Rectal smooth muscle tissue (tissue), 1 donor: ENCODE measurements at regions not wholly inside any gene's neighbourhood (a gene's known extent, or its start where the extent isn't known, plus 50 kb on each side); places are given as distances from the start of the nearest gene placed in this dataset.

Experiments used
- H3K27ac ChIP-seq: one replicate; pipeline ENCODE4 v1.7.0; 2013; ENCODE audit warnings: low read depth, low read length, inconsistent platforms
- H3K27me3 ChIP-seq: one replicate; pipeline ENCODE4 v1.7.0; 2013; ENCODE audit warnings: low read length; ENCODE audit not compliant: control insufficient read depth, insufficient read depth
- H3K36me3 ChIP-seq: one replicate; pipeline ENCODE4 v1.7.0; 2013; ENCODE audit warnings: low read length; ENCODE audit not compliant: control insufficient read depth, insufficient read depth
- H3K4me1 ChIP-seq: one replicate; pipeline ENCODE4 v1.7.0; 2013; ENCODE audit warnings: low read length; ENCODE audit not compliant: control insufficient read depth, insufficient read depth
- H3K4me3 ChIP-seq: one replicate; pipeline ENCODE4 v1.7.0; 2013; ENCODE audit warnings: low read length
- H3K9ac ChIP-seq: one replicate; pipeline ENCODE4 v1.7.0; 2013; ENCODE audit warnings: low read length

GRCh38 chr14:97416550-97416949, 619.4 kb downstream of the VRK1 start:
- H3K4me1 ChIP-seq: no peaks in the 10 kb centered on the region
- H3K9ac ChIP-seq: no peak overlapping the region
- peaks cover 9% of the 10 kb centered on the region for H3K27me3 ChIP-seq
- no peaks in the 10 kb centered on the region for H3K36me3 ChIP-seq
- no peak overlapping the region for H3K27ac ChIP-seq
- H3K4me3 ChIP-seq: no peak overlapping the region

GRCh38 chr14:97417331-97417730, 620.1 kb downstream of the VRK1 start:
- no peak overlapping the region for H3K4me3 ChIP-seq
- no peaks in the 10 kb centered on the region for H3K36me3 ChIP-seq
- no peak overlapping the region for H3K9ac ChIP-seq
- no peak overlapping the region for H3K27ac ChIP-seq
- no peaks in the 10 kb centered on the region for H3K4me1 ChIP-seq
- H3K27me3 ChIP-seq: peaks cover 9% of the 10 kb centered on the region

- H3K27me3 ChIP-seq: no peaks in the 10 kb centered on the region
Observed at GRCh38 chr14:97420211-97420610, 623.0 kb downstream of the VRK1 start.

GRCh38 chr14:97426776-97427175, 629.6 kb downstream of the VRK1 start:
- H3K9ac ChIP-seq: no peak overlapping the region
- no peaks in the 10 kb centered on the region for H3K36me3 ChIP-seq
- H3K27me3 ChIP-seq: no peaks in the 10 kb centered on the region
- H3K4me3 ChIP-seq: no peak overlapping the region
- H3K4me1 ChIP-seq: no peaks in the 10 kb centered on the region
- no peak overlapping the region for H3K27ac ChIP-seq

More at GRCh38 chr14:97420211-97420610, 623.0 kb downstream of the VRK1 start:
- Histone ChIP-seq H3K9ac (no peak overlapping the region), H3K4me1 (no peaks in the 10 kb centered on the region), H3K27ac (no peak overlapping the region), H3K36me3 (no peaks in the 10 kb centered on the region), H3K4me3 (no peak overlapping the region)

GRCh38 chr14:97428808-97429440, 631.7 kb downstream of the VRK1 start:
- Histone ChIP-seq H3K36me3 (no peaks in the 10 kb centered on the region), H3K27ac (no peak overlapping the region), H3K4me1 (no peaks in the 10 kb centered on the region), H3K9ac (no peak overlapping the region), H3K27me3 (no peaks in the 10 kb centered on the region), H3K4me3 (no peak overlapping the region)

GRCh38 chr14:97432586-97432985, 635.4 kb downstream of the VRK1 start:
- Histone ChIP-seq H3K27ac (no peak overlapping the region), H3K4me1 (no peaks in the 10 kb centered on the region), H3K4me3 (no peak overlapping the region), H3K9ac (no peak overlapping the region), H3K36me3 (no peaks in the 10 kb centered on the region), H3K27me3 (no peaks in the 10 kb centered on the region)

GRCh38 chr14:97441740-97442362, 644.7 kb downstream of the VRK1 start:
- Histone ChIP-seq H3K4me1 (no peaks in the 10 kb centered on the region), H3K9ac (no peak overlapping the region), H3K36me3 (no peaks in the 10 kb centered on the region), H3K27ac (no peak overlapping the region), H3K4me3 (no peak overlapping the region), H3K27me3 (no peaks in the 10 kb centered on the region)

GRCh38 chr14:97442363-97442762, 645.2 kb downstream of the VRK1 start:
- H3K9ac ChIP-seq: no peak overlapping the region
- H3K4me1 ChIP-seq: no peaks in the 10 kb centered on the region
- H3K36me3 ChIP-seq: no peaks in the 10 kb centered on the region
- H3K27me3 ChIP-seq: no peaks in the 10 kb centered on the region
- H3K27ac ChIP-seq: no peak overlapping the region
- no peak overlapping the region for H3K4me3 ChIP-seq

- no peak overlapping the region for H3K4me3 ChIP-seq
- no peak overlapping the region for H3K9ac ChIP-seq
- no peak overlapping the region for H3K27ac ChIP-seq
- H3K27me3 ChIP-seq: no peaks in the 10 kb centered on the region
- H3K4me1 ChIP-seq: no peaks in the 10 kb centered on the region
- H3K36me3 ChIP-seq: no peaks in the 10 kb centered on the region
Observed at GRCh38 chr14:97443412-97443811, 646.2 kb downstream of the VRK1 start.

GRCh38 chr14:97444248-97444647, 647.1 kb downstream of the VRK1 start:
- Histone ChIP-seq H3K27ac (no peak overlapping the region), H3K36me3 (no peaks in the 10 kb centered on the region), H3K4me3 (no peak overlapping the region), H3K4me1 (no peaks in the 10 kb centered on the region), H3K27me3 (no peaks in the 10 kb centered on the region), H3K9ac (no peak overlapping the region)

GRCh38 chr14:97445367-97445766, 648.2 kb downstream of the VRK1 start:
- Histone ChIP-seq H3K27ac (no peak overlapping the region), H3K4me1 (no peaks in the 10 kb centered on the region), H3K27me3 (no peaks in the 10 kb centered on the region), H3K36me3 (no peaks in the 10 kb centered on the region), H3K4me3 (no peak overlapping the region), H3K9ac (no peak overlapping the region)

GRCh38 chr14:97446087-97446486, 648.9 kb downstream of the VRK1 start:
- Histone ChIP-seq H3K4me3 (no peak overlapping the region), H3K27ac (no peak overlapping the region)

GRCh38 chr14:97452314-97452713, 655.1 kb downstream of the VRK1 start:
- H3K27me3 ChIP-seq: no peaks in the 10 kb centered on the region
- H3K36me3 ChIP-seq: no peaks in the 10 kb centered on the region
- H3K4me3 ChIP-seq: no peak overlapping the region
- no peak overlapping the region for H3K27ac ChIP-seq
- H3K4me1 ChIP-seq: no peaks in the 10 kb centered on the region
- no peak overlapping the region for H3K9ac ChIP-seq

More at GRCh38 chr14:97446087-97446486, 648.9 kb downstream of the VRK1 start:
- no peaks in the 10 kb centered on the region for H3K36me3 ChIP-seq
- H3K4me1 ChIP-seq: no peaks in the 10 kb centered on the region
- no peak overlapping the region for H3K9ac ChIP-seq
- no peaks in the 10 kb centered on the region for H3K27me3 ChIP-seq
